ENCODE measurements at regions not wholly inside any gene's neighbourhood (a gene's known extent, or its start where the extent isn't known, plus 50 kb on each side); places are given as distances from the start of the nearest gene placed in this dataset.

DNA sequence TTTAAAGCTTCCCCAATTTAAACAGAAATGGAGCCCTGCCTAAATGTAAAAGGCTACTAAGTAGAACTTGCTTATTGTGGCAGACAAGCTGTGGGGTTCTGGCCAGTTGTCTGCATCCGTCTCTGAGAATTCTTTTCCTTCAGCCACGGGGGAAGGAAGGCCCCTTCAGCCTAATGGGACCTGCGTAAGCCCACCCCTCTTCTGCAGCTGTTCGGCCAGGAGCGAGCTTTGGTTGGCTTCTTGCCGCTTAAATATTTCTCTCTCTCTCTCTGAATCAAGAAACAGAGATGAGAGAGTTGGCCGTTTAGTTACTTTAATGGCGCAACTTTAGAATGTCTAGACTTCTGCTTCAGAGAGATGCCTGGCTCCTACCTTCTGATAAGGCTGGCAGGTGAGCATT is 151.7 kb upstream of the PROK2 start:
- TF ChIP-seq, protein P1, sequence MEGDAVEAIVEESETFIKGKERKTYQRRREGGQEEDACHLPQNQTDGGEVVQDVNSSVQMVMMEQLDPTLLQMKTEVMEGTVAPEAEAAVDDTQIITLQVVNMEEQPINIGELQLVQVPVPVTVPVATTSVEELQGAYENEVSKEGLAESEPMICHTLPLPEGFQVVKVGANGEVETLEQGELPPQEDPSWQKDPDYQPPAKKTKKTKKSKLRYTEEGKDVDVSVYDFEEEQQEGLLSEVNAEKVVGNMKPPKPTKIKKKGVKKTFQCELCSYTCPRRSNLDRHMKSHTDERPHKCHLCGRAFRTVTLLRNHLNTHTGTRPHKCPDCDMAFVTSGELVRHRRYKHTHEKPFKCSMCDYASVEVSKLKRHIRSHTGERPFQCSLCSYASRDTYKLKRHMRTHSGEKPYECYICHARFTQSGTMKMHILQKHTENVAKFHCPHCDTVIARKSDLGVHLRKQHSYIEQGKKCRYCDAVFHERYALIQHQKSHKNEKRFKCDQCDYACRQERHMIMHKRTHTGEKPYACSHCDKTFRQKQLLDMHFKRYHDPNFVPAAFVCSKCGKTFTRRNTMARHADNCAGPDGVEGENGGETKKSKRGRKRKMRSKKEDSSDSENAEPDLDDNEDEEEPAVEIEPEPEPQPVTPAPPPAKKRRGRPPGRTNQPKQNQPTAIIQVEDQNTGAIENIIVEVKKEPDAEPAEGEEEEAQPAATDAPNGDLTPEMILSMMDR (IDR thresholded peaks at IDR 0.05; ENCODE audit: low read depth, low read length), result no peak
- no peak for TF ChIP-seq POLR2A (IDR thresholded peaks at IDR 0.05; ENCODE audit: extremely low read depth, insufficient read length)
